HG03558 (cell line): ENCODE measurements at regions not wholly inside any gene's neighbourhood (a gene's known extent, or its start where the extent isn't known, plus 50 kb on each side); places are given as distances from the start of the nearest gene placed in this dataset.

Source experiments
- ATAC-seq: cut with Tn5 transposase; IDR thresholded peaks from one replicate; pipeline ENCODE4 v1.9.1; 2021; ENCODE audit warnings: moderate number of reproducible peaks; ENCODE audit not compliant: unreplicated experiment; ENCODE audit errors: extremely low read depth

GRCh38 chr10:60573336-60573735, 183.7 kb upstream of the ANK3 start:
- ATAC-seq = no peak

GRCh38 chr10:60572511-60573194, 183.0 kb upstream of the ANK3 start:
- ATAC-seq = no peak

- ATAC-seq = no peak
Observed at GRCh38 chr10:60570896-60571295, 181.2 kb upstream of the ANK3 start.

GRCh38 chr10:60570272-60570865, 180.7 kb upstream of the ANK3 start:
- ATAC-seq = no peak

- ATAC-seq = no peak
Observed at GRCh38 chr10:60569681-60570080, 180.0 kb upstream of the ANK3 start.

- ATAC-seq = no peak
Observed at GRCh38 chr10:60566096-60566495, 176.4 kb upstream of the ANK3 start.

- no peak for ATAC-seq
Observed at GRCh38 chr10:60565492-60565891, 175.8 kb upstream of the ANK3 start.

- ATAC-seq = no peak
Observed at GRCh38 chr10:60564475-60564874, 174.8 kb upstream of the ANK3 start.

GRCh38 chr10:60560451-60560850, 170.8 kb upstream of the ANK3 start:
- no peak for ATAC-seq

GRCh38 chr10:60555700-60556099, 166.0 kb upstream of the ANK3 start:
- ATAC-seq = no peak

- ATAC-seq = no peak
Observed at GRCh38 chr10:60549686-60550085, 160.0 kb upstream of the ANK3 start.

GRCh38 chr10:60542657-60543056, 153.0 kb upstream of the ANK3 start:
- no peak for ATAC-seq

- ATAC-seq = no peak
Observed at GRCh38 chr10:60541451-60541850, 151.8 kb upstream of the ANK3 start.

- no peak for ATAC-seq
Observed at GRCh38 chr10:60537697-60538096, 148.0 kb upstream of the ANK3 start.

- ATAC-seq = no peak
Observed at GRCh38 chr10:60536529-60537114, 146.9 kb upstream of the ANK3 start.

- ATAC-seq = no peak
Observed at GRCh38 chr10:60535427-60535826, 145.8 kb upstream of the ANK3 start.

GRCh38 chr10:60534761-60535389, 145.2 kb upstream of the ANK3 start:
- no peak for ATAC-seq

- ATAC-seq = no peak
Observed at GRCh38 chr10:60532696-60533468, 143.2 kb upstream of the ANK3 start.

GRCh38 chr10:60531006-60531405, 141.3 kb upstream of the ANK3 start:
- ATAC-seq = no peak

- no peak for ATAC-seq
Observed at GRCh38 chr10:60527676-60528075, 138.0 kb upstream of the ANK3 start.
